ENCODE measurements at regions not wholly inside any gene's neighbourhood (a gene's known extent, or its start where the extent isn't known, plus 50 kb on each side); places are given as distances from the start of the nearest gene placed in this dataset.

- TF ChIP-seq ZNF462 (CRISPR knock-in tag; IDR thresholded peaks at IDR 0.05): no peak
- TF ChIP-seq STAT1 (IDR thresholded peaks at IDR 0.05; ENCODE audit: unreplicated experiment): no peak
- TF ChIP-seq REST (IDR thresholded peaks at IDR 0.05; ENCODE audit: unreplicated experiment): no peak
- TF ChIP-seq CREB1 (CRISPR knock-in tag; IDR thresholded peaks at IDR 0.05; ENCODE audit: low read depth): no peak
- TF ChIP-seq EZH2 (IDR thresholded peaks at IDR 0.05; ENCODE audit: low read depth, unreplicated experiment): no peak
Observed at GRCh38 chr3:88573472-88573871, 423.7 kb downstream of the C3orf38 start (continued).

- no peak overlapping the region for H3K27ac ChIP-seq (ENCODE audit: low read depth)
- ATAC-seq (no peak), DNase-seq (ENCODE audit: low spot score) (no peak)
- H4K20me1 ChIP-seq (replicated peaks; ENCODE audit: insufficient read depth): no peaks in the 10 kb centered on the region
- Mint-ChIP-seq H3K4me3 (no peak overlapping the region), H3K27ac (no peak overlapping the region), H3K36me3 (ENCODE audit: low read depth) (peaks cover 4% of the 10 kb centered on the region; the same call in 2 of the 3 replicates), H3K27me3 (ENCODE audit: insufficient read depth, low read depth, poor library complexity) (peaks cover 2% of the 10 kb centered on the region), H3K9me3 (peaks cover 16% of the 10 kb centered on the region; the same call in 2 of the 3 replicates), H3K4me1 (no peaks in the 10 kb centered on the region)
- no peaks in the 10 kb centered on the region for H3K9me2 ChIP-seq (ENCODE audit: insufficient read depth)
- H3K79me2 ChIP-seq (replicated peaks; ENCODE audit: insufficient read depth): no peaks in the 10 kb centered on the region
- no peaks in the 10 kb centered on the region for H3F3A ChIP-seq (replicated peaks; ENCODE audit: low read depth)
- no peaks in the 10 kb centered on the region for H3K36me3 ChIP-seq (ENCODE audit: insufficient read depth)
- H3K4me1 ChIP-seq (ENCODE audit: insufficient read depth): no peaks in the 10 kb centered on the region
- no peak overlapping the region for H2AFZ ChIP-seq
- H3K4me3 ChIP-seq: no peak overlapping the region
- H3K27me3 ChIP-seq (ENCODE audit: insufficient read depth): no peaks in the 10 kb centered on the region
- H3K4me2 ChIP-seq: no peak overlapping the region
- no peak for TF ChIP-seq NANOG (IDR thresholded peaks at IDR 0.05; ENCODE audit: borderline replicate concordance)
- no peak for TF ChIP-seq ZNF462 (CRISPR knock-in tag; IDR thresholded peaks at IDR 0.05)
Observed at GRCh38 chr3:88574146-88574545, 424.4 kb downstream of the C3orf38 start.

All from GM23338 (cell line).